HG03565 (cell line): ENCODE measurements at regions not wholly inside any gene's neighbourhood (a gene's known extent, or its start where the extent isn't known, plus 50 kb on each side); places are given as distances from the start of the nearest gene placed in this dataset.

ENCODE experiments used
- ATAC-seq: cut with Tn5 transposase; IDR thresholded peaks from one replicate; pipeline ENCODE4 v1.9.1; 2021; ENCODE audit warnings: mild to moderate bottlenecking, moderate library complexity; ENCODE audit not compliant: unreplicated experiment

- ATAC-seq: no peak
Observed at GRCh38 chr1:238596703-238597102, 706.0 kb upstream of the ZP4 start.

- no peak for ATAC-seq
Observed at GRCh38 chr1:238592621-238593020, 701.9 kb upstream of the ZP4 start.

- ATAC-seq: no peak
Observed at GRCh38 chr1:238589843-238590435, 699.2 kb upstream of the ZP4 start.

GRCh38 chr1:238582816-238583215 is 692.1 kb upstream of the ZP4 start:
- no peak for ATAC-seq

- ATAC-seq: no peak
Observed at GRCh38 chr1:238581332-238581731, 690.6 kb upstream of the ZP4 start.

- ATAC-seq: no peak
Observed at GRCh38 chr1:238568735-238569134, 678.0 kb upstream of the ZP4 start.

- ATAC-seq: no peak
Observed at GRCh38 chr1:238562341-238562740, 671.6 kb upstream of the ZP4 start.

- ATAC-seq: no peak
Observed at GRCh38 chr1:238558746-238559145, 668.0 kb upstream of the ZP4 start.

- ATAC-seq: no peak
Observed at GRCh38 chr1:238558156-238558555, 667.4 kb upstream of the ZP4 start.

- no peak for ATAC-seq
Observed at GRCh38 chr1:238552271-238552670, 661.5 kb upstream of the ZP4 start.

GRCh38 chr1:238549137-238549536 is 658.4 kb upstream of the ZP4 start:
- ATAC-seq: no peak

- ATAC-seq: no peak
Observed at GRCh38 chr1:238546118-238546517, 655.4 kb upstream of the ZP4 start.

- ATAC-seq: no peak
Observed at GRCh38 chr1:238537641-238538040, 646.9 kb upstream of the ZP4 start.

- no peak for ATAC-seq
Observed at GRCh38 chr1:238530209-238530851, 639.6 kb upstream of the ZP4 start.

GRCh38 chr1:238517711-238518110 is 627.0 kb upstream of the ZP4 start:
- ATAC-seq: no peak

GRCh38 chr1:238501290-238501689 is 610.6 kb upstream of the ZP4 start:
- no peak for ATAC-seq

GRCh38 chr1:238499021-238499420 is 608.3 kb upstream of the ZP4 start:
- no peak for ATAC-seq

- ATAC-seq: no peak
Observed at GRCh38 chr1:238492271-238492670, 601.5 kb upstream of the ZP4 start.

- ATAC-seq: no peak
Observed at GRCh38 chr1:238491265-238491664, 600.5 kb upstream of the ZP4 start.

GRCh38 chr1:238489006-238489405 is 598.3 kb upstream of the ZP4 start:
- ATAC-seq: no peak

GRCh38 chr1:238488401-238488800 is 597.7 kb upstream of the ZP4 start:
- no peak for ATAC-seq

- no peak for ATAC-seq
Observed at GRCh38 chr1:238487931-238488330, 597.2 kb upstream of the ZP4 start.

- ATAC-seq: no peak
Observed at GRCh38 chr1:238485912-238486209, 595.1 kb upstream of the ZP4 start.
